Motor neuron (in vitro differentiated cells): ENCODE measurements at regions not wholly inside any gene's neighbourhood (a gene's known extent, or its start where the extent isn't known, plus 50 kb on each side); places are given as distances from the start of the nearest gene placed in this dataset.

Source experiments
- ATAC-seq, 8 experiments: fragments of 200-7000 bp; cut with Tn5 transposase; replicated peaks in 6 of 8; 2 replicates each; pipeline ENCODE4 v1.8.0; 2021; ENCODE audit warnings: mild to moderate bottlenecking in 8 of 8, moderate library complexity in 8 of 8
- H3K27ac ChIP-seq, 2 donors: fragments of 250-450 bp; sonication (Bioruptor Pico); 2 replicates each; pipeline ENCODE4 v1.9.0; 2021; ENCODE audit warnings: antibody characterized with exemption in 2 of 2, mild to moderate bottlenecking in 2 of 2, moderate library complexity in 1 of 2
- H3K4me1 ChIP-seq, 2 donors: fragments of 250-450 bp; sonication (Bioruptor Pico); replicated peaks in 1 of 2; 2 replicates each; pipeline ENCODE4 v1.6.1; 2021; ENCODE audit warnings: antibody characterized with exemption in 2 of 2, mild to moderate bottlenecking in 2 of 2, moderate library complexity in 1 of 2
- H3K4me3 ChIP-seq, 5 donors: fragments of 250-450 bp; sonication (Bioruptor Pico); 2 replicates each; pipeline ENCODE4 v1.9.0; 2021; ENCODE audit warnings: antibody characterized with exemption in 5 of 5, mild to moderate bottlenecking in 5 of 5, moderate library complexity in 4 of 5
- WGBS, 10 experiments: fragments of 450-650 bp; shearing (Covaris generic); methylation state at CpG; one replicate each; pipeline ENCODE4 v1.0.0; 2022; 5-methylcytosine and 5-hydroxymethylcytosine counted together
- in situ Hi-C, 9 experiments: fragments of 400-800 bp; cut with MboI; loops; one replicate each; pipeline ENCODE4 v1.15.0; 2021; ENCODE audit warnings: low sequenced_read_pairs in 9 of 9, low pct_unique_long_range_greater_than_20kb in 2 of 9; ENCODE audit not compliant: unreplicated experiment in 9 of 9

GRCh38 chr17:53942436-53942835 is 119.7 kb downstream of the KIF2B start:
- H3K4me3 ChIP-seq, result no peak overlapping the region
- ATAC-seq, result no peak
- in situ Hi-C loops, result no loop called here
- WGBS, 10 experiments, result 0 to 100% (median 0%) methylated on average over 1 of the region's 1 CpG; no CpG with 5 or more reads in 5 of the 10 experiments
- no peak overlapping the region for H3K27ac ChIP-seq
- no peaks in the 10 kb centered on the region for H3K4me1 ChIP-seq

GRCh38 chr17:53942898-53943297 is 120.2 kb downstream of the KIF2B start:
- H3K27ac ChIP-seq, result no peak overlapping the region
- no peaks in the 10 kb centered on the region for H3K4me1 ChIP-seq
- WGBS, 10 experiments, result 0 to 100% (median 75%) methylated on average over 1 to 2 of the region's 2 CpGs; no CpG with 5 or more reads in 1 of the 10 experiments
- in situ Hi-C loops, result no loop called here
- H3K4me3 ChIP-seq, result no peak overlapping the region
- no peak for ATAC-seq

- in situ Hi-C loops, result no loop called here
- H3K27ac ChIP-seq, result no peak overlapping the region
- no peak for ATAC-seq
- no peak overlapping the region for H3K4me3 ChIP-seq
- WGBS, 10 experiments, result 0 to 86% (median 60%) methylated on average over 1 of the region's 1 CpG; no CpG with 5 or more reads in 1 of the 10 experiments
- no peaks in the 10 kb centered on the region for H3K4me1 ChIP-seq
Measured at GRCh38 chr17:53948323-53948722, 125.6 kb downstream of the KIF2B start.

GRCh38 chr17:53949473-53950090 is 126.9 kb downstream of the KIF2B start:
- H3K4me1 ChIP-seq, result no peaks in the 10 kb centered on the region
- H3K4me3 ChIP-seq, result no peak overlapping the region
- ATAC-seq, result no peak
- WGBS, 10 experiments, result 5 to 90% (median 70%) methylated on average over 2 to 9 of the region's 9 CpGs
- no peak overlapping the region for H3K27ac ChIP-seq
- in situ Hi-C loops, result no loop called here

GRCh38 chr17:53950207-53950857 is 127.6 kb downstream of the KIF2B start:
- peak in 1 of 8 experiments; percentile 40 for ATAC-seq
- no peak overlapping the region for H3K27ac ChIP-seq
- H3K4me1 ChIP-seq, result no peaks in the 10 kb centered on the region
- in situ Hi-C loops, result no loop called here
- H3K4me3 ChIP-seq, result no peak overlapping the region
- 0 to 100% (median 59%) methylated on average over 1 to 3 of the region's 5 CpGs; no CpG with 5 or more reads in 3 of the 10 experiments for WGBS, 10 experiments

- Histone ChIP-seq H3K4me1 (no peaks in the 10 kb centered on the region), H3K27ac (no peak overlapping the region), H3K4me3 (no peak overlapping the region)
- in situ Hi-C loops, result no loop called here
- no peak for ATAC-seq
Measured at GRCh38 chr17:53950858-53951250, 128.1 kb downstream of the KIF2B start.

GRCh38 chr17:53971361-53971760 is 148.6 kb downstream of the KIF2B start:
- Histone ChIP-seq H3K27ac (no peak overlapping the region), H3K4me3 (no peak overlapping the region), H3K4me1 (no peaks in the 10 kb centered on the region)
- 0 to 50% (median 17%) methylated on average over 1 of the region's 1 CpG; no CpG with 5 or more reads in 4 of the 10 experiments for WGBS, 10 experiments
- in situ Hi-C loops, result no loop called here
- ATAC-seq, result no peak

GRCh38 chr17:53979991-53980390 is 157.3 kb downstream of the KIF2B start:
- WGBS, 10 experiments, result 4 to 62% (median 22%) methylated on average over 2 to 5 of the region's 5 CpGs; no CpG with 5 or more reads in 1 of the 10 experiments
- no peaks in the 10 kb centered on the region for H3K4me1 ChIP-seq
- ATAC-seq, result no peak
- H3K4me3 ChIP-seq, result no peak overlapping the region
- no peak overlapping the region for H3K27ac ChIP-seq
- in situ Hi-C loops, result no loop called here

GRCh38 chr17:53996131-53996530 is 173.4 kb downstream of the KIF2B start:
- in situ Hi-C loops, result no loop called here
- H3K27ac ChIP-seq, result no peak overlapping the region
- H3K4me3 ChIP-seq, result no peak overlapping the region
- WGBS, 10 experiments, result 0 to 94% (median 41%) methylated on average over 2 of the region's 2 CpGs; no CpG with 5 or more reads in 2 of the 10 experiments
- H3K4me1 ChIP-seq, result no peaks in the 10 kb centered on the region
- ATAC-seq, result no peak

GRCh38 chr17:53996890-53997289 is 174.2 kb downstream of the KIF2B start:
- Histone ChIP-seq H3K4me3 (no peak overlapping the region), H3K4me1 (no peaks in the 10 kb centered on the region), H3K27ac (no peak overlapping the region)
- ATAC-seq, result no peak
- in situ Hi-C loops, result no loop called here

GRCh38 chr17:54007855-54008254 is 185.1 kb downstream of the KIF2B start:
- no peak for ATAC-seq
- Histone ChIP-seq H3K27ac (no peak overlapping the region), H3K4me1 (no peaks in the 10 kb centered on the region), H3K4me3 (no peak overlapping the region)
- in situ Hi-C loops, result no loop called here
- WGBS, 10 experiments, result 0 to 100% (median 86%) methylated on average over 1 to 2 of the region's 2 CpGs; no CpG with 5 or more reads in 3 of the 10 experiments

GRCh38 chr17:54009502-54009901 is 186.8 kb downstream of the KIF2B start:
- H3K4me3 ChIP-seq, result no peak overlapping the region
- no peak overlapping the region for H3K27ac ChIP-seq
- no peak for ATAC-seq
- no peaks in the 10 kb centered on the region for H3K4me1 ChIP-seq
- 13 to 100% (median 73%) methylated on average over 1 to 4 of the region's 4 CpGs; no CpG with 5 or more reads in 1 of the 10 experiments for WGBS, 10 experiments
- in situ Hi-C loops, result no loop called here

- ATAC-seq, result no peak
- Histone ChIP-seq H3K4me1 (no peaks in the 10 kb centered on the region), H3K4me3 (no peak overlapping the region), H3K27ac (no peak overlapping the region)
- in situ Hi-C loops, result no loop called here
- WGBS, 10 experiments, result 0 to 100% (median 47%) methylated on average over 1 to 2 of the region's 2 CpGs; no CpG with 5 or more reads in 1 of the 10 experiments
Measured at GRCh38 chr17:54013072-54013471, 190.3 kb downstream of the KIF2B start.

GRCh38 chr17:54015734-54016133 is 193.0 kb downstream of the KIF2B start:
- ATAC-seq, result no peak
- Histone ChIP-seq H3K4me3 (no peak overlapping the region), H3K4me1 (no peaks in the 10 kb centered on the region), H3K27ac (no peak overlapping the region)
- in situ Hi-C loops, result no loop called here
- WGBS, 10 experiments, result 79 to 100% (median 90%) methylated on average over 1 to 2 of the region's 2 CpGs; no CpG with 5 or more reads in 5 of the 10 experiments
